NCI-H2081 (cell line): ENCODE measurements at regions not wholly inside any gene's neighbourhood (a gene's known extent, or its start where the extent isn't known, plus 50 kb on each side); places are given as distances from the start of the nearest gene placed in this dataset.
"Not testable (repeated sequence)": the region's sequence is repeated elsewhere in the genome, so short reads cannot be mapped to it uniquely, and the experiment has no call there.

Experiments used
- DNase-seq, 2 experiments: peaks; one replicate each; lab custom pipeline; 2025; lab: John Stamatoyannopoulos, UW

GRCh38 chr1:4172644-4173599 is 272.9 kb upstream of the C1orf174 start:
- no peak for DNase-seq

DNA sequence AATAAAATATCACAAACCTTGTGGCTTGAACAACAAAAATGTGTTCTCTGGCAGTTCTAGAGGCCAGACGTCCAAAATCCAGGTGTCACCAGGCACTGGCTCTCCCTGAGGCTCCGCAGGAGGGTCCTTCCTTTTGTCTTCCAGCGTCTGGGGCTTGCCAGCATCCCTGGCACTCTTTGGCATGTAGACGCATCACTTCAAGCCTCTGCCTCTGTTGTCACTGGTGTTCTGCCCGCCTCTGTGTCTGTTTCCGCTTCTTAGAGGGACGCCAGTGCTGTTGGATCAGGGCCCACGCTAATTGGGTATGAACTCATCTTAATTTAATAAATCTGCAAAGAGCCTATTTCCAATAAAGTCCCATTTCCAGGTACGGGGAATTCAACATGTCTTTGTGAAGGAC is 273.7 kb upstream of the C1orf174 start:
- no peak for DNase-seq

DNA sequence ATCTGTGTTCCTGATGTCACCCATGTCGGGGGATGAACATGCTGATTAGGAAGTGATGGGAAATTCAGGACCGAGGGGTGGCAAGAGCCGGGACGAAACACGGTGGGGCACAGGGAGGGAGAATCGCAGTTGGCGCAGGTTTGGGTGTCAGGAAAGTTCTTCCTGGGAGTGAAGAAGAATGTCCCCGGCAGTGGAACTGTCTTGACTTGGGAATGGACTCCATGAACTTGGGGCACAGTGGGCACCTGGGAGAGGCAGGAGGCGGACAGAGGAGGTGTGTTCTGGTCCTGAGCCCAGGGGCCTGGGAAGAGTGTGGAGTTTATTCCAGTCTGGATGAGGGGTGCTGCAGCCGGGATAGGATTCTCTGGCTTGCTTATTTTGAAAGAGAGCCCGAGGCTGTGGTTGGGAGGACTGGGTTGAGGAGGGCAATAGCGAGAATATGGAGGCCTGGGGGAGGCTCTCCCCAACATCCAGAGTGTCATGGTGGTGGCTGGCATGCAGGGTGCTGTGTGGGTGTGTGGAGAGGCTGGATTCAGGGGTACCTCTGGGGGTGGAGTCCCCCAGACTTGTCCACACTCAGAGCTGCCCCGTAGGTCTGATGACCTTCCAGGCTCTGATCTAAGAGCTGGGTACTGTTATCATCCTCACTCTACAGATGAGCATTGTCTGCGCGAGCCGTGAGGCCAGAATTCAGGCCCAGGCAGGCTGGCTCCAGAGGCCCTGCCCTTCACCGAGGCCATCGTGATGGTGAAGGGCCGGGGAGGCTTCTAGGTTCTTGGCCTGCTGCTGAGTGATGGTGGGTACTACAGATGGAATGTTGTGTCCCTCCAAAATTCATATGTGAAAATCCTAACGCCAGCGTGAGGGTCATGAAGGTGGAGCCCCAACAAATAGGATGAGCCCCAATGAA is 274.5 kb upstream of the C1orf174 start:
- no peak for DNase-seq

- DNase-seq = no peak
Measured at GRCh38 chr1:4175566-4176405, 275.7 kb upstream of the C1orf174 start.

GRCh38 chr1:4176841-4177240 is 276.8 kb upstream of the C1orf174 start:
- no peak for DNase-seq

DNA sequence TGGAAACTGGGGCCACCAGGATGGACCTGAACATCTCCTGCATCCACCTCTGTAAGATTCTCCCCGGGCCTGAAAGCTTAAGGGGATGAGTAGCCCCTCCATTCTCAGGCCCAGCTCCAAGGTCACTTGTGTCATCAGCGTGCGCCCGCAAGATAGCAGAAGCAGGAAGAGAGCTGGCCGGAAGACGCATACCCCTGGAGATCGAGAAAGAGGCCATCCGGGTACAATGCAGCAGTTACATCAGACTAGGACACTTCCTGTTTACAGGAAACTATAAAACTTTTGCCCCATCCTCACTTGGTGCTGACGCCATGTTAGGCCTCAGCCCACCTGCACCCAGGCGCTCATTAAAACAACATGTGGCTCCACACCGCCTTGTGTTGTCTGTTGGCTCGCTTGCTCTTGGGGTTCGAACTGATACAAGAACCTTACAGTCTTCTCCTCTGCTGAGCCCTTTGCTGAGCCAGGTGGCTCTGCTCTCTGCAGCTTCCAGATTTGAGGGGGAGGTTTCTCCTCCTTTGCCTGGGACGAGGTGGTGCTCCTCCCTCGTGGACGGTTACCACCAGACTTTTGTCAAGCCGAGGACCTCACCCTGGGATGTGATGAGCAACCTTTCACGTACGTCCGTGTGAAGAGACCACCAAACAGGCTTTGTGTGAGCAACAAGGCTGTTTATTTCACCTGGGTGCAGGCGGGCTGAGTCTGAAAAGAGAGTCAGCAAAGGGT is 277.5 kb upstream of the C1orf174 start:
- DNase-seq = no peak

DNA sequence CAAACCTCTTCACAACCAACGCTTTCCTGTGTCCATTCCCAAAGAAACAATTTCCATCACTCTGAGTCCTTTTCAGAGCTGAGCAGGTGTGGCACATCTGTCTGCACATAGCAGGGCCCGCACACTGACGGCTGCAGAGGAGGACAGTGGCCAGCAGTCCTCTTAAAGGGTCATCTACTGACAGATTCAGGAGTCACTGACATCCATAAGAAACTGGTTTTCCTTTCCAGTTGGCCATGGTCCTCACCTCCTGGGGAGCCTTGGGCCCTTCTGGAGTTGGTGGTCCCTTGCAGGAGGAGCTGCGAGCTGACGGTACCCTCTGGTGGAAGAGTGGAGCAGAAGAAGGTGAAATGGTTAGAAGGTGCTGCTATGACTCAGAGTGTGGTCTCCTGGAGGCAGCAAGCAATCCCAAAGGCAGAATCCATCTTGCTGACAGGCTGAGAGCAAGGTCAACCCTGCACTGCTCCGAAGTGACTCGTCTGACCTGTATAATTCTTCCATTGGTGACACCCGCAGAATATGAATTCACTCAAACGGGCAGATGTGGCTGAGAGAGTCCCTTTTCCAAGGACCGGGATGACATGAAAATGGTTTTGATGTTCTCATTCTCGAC is 278.5 kb upstream of the C1orf174 start:
- no peak for DNase-seq

GRCh38 chr1:4179914-4180735 is 280.1 kb upstream of the C1orf174 start:
- DNase-seq = no peak

DNA sequence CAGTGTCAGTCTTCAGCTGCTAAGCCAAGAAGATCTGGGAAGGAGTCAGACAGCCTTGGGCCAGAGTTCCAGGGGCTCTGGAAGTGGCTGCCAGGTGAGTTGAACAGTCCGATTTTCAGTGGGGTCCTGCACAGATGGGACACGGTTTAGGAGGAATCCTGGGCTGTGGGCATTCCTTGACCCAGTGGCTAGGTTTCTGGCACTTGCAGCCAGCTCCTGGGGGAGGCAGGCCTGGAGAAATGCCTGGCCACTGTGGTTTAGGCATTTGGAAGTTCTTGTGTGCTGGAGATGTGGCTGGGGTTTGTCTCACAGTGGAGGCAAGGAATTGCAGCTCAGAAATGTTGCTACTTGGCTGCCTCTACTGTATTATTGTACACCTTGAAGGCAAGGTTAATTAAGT is 286.4 kb upstream of the C1orf174 start:
- not testable (repeated sequence) for DNase-seq

DNA sequence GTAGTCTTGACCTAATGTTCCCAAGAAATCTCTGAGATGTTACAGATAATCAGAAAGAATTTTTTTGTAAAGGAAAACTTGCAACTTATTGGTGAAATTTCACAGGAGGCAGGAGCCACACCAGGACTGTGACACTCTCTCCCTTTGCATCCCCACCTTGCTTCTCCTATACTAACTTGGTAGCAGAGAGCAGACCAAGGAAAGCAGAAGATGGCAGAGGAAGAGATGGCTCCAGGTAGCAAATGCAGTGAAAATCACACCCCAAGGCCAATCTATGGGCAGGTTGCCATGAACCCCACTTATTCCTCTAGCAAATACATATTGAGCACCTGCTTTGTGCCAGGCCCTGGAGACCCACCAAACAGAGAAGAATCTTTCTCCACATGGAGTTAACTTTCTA is 303.4 kb upstream of the C1orf174 start:
- no peak for DNase-seq

- DNase-seq = no peak
Measured at GRCh38 chr1:4207183-4207582, 307.1 kb upstream of the C1orf174 start.

GRCh38 chr1:4207842-4208692 is 308.0 kb upstream of the C1orf174 start:
- DNase-seq = no peak

GRCh38 chr1:4210043-4210442 is 310.0 kb upstream of the C1orf174 start:
- DNase-seq = no peak

- DNase-seq = no peak
Measured at GRCh38 chr1:4212796-4213195, 312.7 kb upstream of the C1orf174 start.

DNA sequence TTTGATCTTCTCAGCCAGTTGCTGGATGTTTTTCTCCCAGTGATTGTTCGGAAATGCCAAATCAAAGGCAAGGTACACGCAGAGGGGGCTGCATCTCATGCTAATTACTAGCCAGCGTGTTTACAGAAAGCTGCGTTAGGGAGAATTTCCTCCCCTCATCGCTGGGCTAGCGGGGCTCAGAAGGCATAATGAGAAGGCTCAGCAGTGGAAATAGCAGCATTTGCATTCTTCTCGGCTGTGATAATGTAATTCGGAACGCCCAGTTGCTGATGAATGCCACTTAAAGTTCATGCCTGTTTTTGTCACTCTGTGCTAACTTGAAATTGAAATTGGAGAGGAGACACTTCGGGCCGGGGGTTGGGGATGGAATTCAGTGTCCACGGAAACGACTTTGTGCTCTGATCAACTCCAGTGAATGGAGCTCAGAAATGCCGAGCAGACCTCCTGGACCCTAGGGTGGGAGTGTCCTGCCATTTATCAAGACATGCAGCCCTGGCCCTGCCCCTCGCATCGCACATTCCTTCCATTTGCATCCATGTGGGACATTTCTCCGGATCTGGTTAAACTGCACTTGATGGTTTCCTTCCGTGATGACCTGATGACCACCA is 313.4 kb upstream of the C1orf174 start:
- no peak for DNase-seq

DNA sequence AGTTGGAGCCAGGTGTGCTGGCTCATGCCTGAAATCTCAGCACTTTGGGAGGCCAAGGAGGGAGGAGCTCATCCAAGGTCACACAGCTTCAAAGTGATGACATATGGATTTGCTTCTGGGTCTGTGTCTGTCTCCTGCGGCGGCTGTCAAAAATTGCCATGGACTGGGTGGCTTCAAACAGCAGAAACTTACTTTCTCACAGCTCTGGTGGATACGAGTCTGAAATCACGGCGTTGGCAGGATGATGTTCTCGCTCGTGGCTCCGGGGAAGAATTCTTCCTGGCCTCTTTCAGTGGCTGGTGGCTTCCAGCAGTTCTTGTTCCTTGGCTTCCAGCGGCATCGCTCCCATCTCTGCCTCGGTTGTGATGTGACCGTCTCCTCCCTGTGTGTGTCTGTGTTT is 314.8 kb upstream of the C1orf174 start:
- no peak for DNase-seq

- DNase-seq = no peak
Measured at GRCh38 chr1:4215391-4215790, 315.3 kb upstream of the C1orf174 start.

- no peak for DNase-seq
Measured at GRCh38 chr1:4216231-4216630, 316.2 kb upstream of the C1orf174 start.

DNA sequence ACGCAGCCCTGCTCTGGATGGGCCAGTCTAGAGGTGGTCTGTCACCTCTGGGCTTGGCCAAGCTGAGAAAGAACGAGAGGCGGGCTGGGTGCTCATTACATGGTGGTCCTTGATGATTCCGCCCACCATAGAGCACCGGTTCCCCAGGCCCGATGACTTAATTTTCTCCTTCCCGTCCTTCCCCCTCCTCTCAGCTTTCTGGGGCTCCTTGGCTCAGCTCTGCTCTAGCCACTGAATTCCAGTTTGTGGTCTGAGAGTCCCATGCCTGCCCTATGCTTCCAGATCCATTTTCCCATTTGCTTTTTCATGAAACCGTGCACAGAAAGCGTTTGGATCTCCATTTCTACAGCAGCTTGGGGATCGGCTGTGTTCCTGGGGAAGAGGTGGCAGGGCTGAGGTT is 318.5 kb upstream of the C1orf174 start:
- DNase-seq = no peak
